ENCODE measurements at regions not wholly inside any gene's neighbourhood (a gene's known extent, or its start where the extent isn't known, plus 50 kb on each side); places are given as distances from the start of the nearest gene placed in this dataset.

DNA sequence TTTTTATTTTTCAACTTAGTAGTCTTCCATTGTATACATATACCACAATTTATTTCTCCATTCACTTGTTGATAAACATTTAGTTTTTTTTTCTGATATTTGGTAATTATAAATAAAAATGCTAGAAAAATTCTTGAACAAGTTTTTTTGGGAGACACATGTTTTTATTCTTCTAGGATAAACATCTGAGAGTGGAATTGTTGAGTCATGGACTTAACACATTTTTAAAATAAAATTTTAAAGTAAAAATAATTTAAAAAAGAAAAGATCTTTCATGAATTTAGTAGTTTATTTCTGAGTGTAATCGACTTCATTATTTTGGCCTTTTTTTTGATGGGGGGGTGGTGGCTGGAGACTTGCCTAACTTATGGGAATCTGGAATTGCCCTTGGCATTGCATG is 391.1 kb downstream of the KCNJ2 start:
- TF ChIP-seq, protein P1, sequence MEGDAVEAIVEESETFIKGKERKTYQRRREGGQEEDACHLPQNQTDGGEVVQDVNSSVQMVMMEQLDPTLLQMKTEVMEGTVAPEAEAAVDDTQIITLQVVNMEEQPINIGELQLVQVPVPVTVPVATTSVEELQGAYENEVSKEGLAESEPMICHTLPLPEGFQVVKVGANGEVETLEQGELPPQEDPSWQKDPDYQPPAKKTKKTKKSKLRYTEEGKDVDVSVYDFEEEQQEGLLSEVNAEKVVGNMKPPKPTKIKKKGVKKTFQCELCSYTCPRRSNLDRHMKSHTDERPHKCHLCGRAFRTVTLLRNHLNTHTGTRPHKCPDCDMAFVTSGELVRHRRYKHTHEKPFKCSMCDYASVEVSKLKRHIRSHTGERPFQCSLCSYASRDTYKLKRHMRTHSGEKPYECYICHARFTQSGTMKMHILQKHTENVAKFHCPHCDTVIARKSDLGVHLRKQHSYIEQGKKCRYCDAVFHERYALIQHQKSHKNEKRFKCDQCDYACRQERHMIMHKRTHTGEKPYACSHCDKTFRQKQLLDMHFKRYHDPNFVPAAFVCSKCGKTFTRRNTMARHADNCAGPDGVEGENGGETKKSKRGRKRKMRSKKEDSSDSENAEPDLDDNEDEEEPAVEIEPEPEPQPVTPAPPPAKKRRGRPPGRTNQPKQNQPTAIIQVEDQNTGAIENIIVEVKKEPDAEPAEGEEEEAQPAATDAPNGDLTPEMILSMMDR (IDR thresholded peaks at IDR 0.05), result no peak
- TF ChIP-seq POLR2A (IDR thresholded peaks at IDR 0.05), result no peak
- TF ChIP-seq EP300 (IDR thresholded peaks at IDR 0.05), result no peak

All from ovary (tissue), 3 donors.